ENCODE measurements at regions not wholly inside any gene's neighbourhood (a gene's known extent, or its start where the extent isn't known, plus 50 kb on each side); places are given as distances from the start of the nearest gene placed in this dataset.

GRCh38 chr14:87465770-87466169, 527.2 kb downstream of the GALC start:
- intact Hi-C loops (cut with DNase I) = no loop called here
- H3K4me1 ChIP-seq = no peaks in the 10 kb centered on the region
- H3K27me3 ChIP-seq = no peaks in the 10 kb centered on the region
- TF ChIP-seq EP300 (IDR thresholded peaks at IDR 0.05) (no peak), POLR2A (IDR thresholded peaks at IDR 0.05; ENCODE audit: low read depth) (no peak), POLR2AphosphoS5 (IDR thresholded peaks at IDR 0.05) (no peak)
- TF ChIP-seq, protein P1, sequence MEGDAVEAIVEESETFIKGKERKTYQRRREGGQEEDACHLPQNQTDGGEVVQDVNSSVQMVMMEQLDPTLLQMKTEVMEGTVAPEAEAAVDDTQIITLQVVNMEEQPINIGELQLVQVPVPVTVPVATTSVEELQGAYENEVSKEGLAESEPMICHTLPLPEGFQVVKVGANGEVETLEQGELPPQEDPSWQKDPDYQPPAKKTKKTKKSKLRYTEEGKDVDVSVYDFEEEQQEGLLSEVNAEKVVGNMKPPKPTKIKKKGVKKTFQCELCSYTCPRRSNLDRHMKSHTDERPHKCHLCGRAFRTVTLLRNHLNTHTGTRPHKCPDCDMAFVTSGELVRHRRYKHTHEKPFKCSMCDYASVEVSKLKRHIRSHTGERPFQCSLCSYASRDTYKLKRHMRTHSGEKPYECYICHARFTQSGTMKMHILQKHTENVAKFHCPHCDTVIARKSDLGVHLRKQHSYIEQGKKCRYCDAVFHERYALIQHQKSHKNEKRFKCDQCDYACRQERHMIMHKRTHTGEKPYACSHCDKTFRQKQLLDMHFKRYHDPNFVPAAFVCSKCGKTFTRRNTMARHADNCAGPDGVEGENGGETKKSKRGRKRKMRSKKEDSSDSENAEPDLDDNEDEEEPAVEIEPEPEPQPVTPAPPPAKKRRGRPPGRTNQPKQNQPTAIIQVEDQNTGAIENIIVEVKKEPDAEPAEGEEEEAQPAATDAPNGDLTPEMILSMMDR (IDR thresholded peaks at IDR 0.05) = no peak
- no peaks in the 10 kb centered on the region for H3K36me3 ChIP-seq
- no peak overlapping the region for H3K27ac ChIP-seq (replicated peaks in 1 of 4)
- H3K4me3 ChIP-seq = no peak overlapping the region
- DNase-seq (ENCODE audit: extremely low spot score) = no peak
- 74% methylated on average over 4 of the region's 4 CpGs for WGBS
- no peaks in the 10 kb centered on the region for H3K9me3 ChIP-seq

DNA sequence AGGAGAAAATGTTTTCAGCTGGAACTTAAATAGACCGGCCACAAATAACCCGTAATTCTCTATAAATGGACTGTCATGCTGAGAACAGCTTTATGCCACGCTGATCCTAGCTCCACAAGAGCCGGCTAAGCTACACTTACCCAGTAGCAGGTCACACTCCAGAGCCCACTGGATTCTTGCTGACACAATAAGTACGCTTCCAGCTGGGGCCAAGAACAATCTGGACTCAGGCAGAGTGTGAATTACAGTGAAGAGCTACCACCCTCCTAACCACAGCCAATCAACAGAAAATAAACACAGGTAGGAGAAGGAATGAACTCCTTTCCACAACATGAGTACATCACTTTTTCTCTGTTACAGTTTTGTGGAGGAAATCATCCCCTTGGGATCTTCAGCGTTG, 531.3 kb downstream of the GALC start:
- WGBS = 79% methylated on average over 6 of the region's 6 CpGs
- Histone ChIP-seq H3K4me1 (no peaks in the 10 kb centered on the region), H3K9me3 (no peaks in the 10 kb centered on the region), H3K27ac (replicated peaks in 1 of 4) (no peak overlapping the region), H3K36me3 (no peaks in the 10 kb centered on the region), H3K4me3 (no peak overlapping the region), H3K27me3 (no peaks in the 10 kb centered on the region)
- intact Hi-C loops (cut with DNase I) = no loop called here
- no peak for DNase-seq (ENCODE audit: extremely low spot score)
- TF ChIP-seq POLR2A (IDR thresholded peaks at IDR 0.05; ENCODE audit: low read depth) (no peak), POLR2AphosphoS5 (IDR thresholded peaks at IDR 0.05) (no peak), EP300 (IDR thresholded peaks at IDR 0.05) (no peak)
- TF ChIP-seq, protein P1 (IDR thresholded peaks at IDR 0.05) = no peak

GRCh38 chr14:87457720-87458119, 535.3 kb downstream of the GALC start:
- H3K36me3 ChIP-seq = no peaks in the 10 kb centered on the region
- H3K4me1 ChIP-seq = no peaks in the 10 kb centered on the region
- 77% methylated on average over 5 of the region's 6 CpGs for WGBS
- peak overlapping the region in 3 of 4 donors; percentile 1 to 32 (median 3) for H3K4me3 ChIP-seq
- TF ChIP-seq EP300 (IDR thresholded peaks at IDR 0.05) = no peak
- TF ChIP-seq POLR2AphosphoS5 (IDR thresholded peaks at IDR 0.05) = no peak
- TF ChIP-seq, protein P1 (IDR thresholded peaks at IDR 0.05) = no peak
- TF ChIP-seq POLR2A (IDR thresholded peaks at IDR 0.05; ENCODE audit: low read depth) = no peak
- H3K9me3 ChIP-seq = no peaks in the 10 kb centered on the region
- intact Hi-C loops (cut with DNase I) = no loop called here
- DNase-seq (ENCODE audit: extremely low spot score) = no peak
- H3K27me3 ChIP-seq = no peaks in the 10 kb centered on the region
- no peak overlapping the region for H3K27ac ChIP-seq (replicated peaks in 1 of 4)

GRCh38 chr14:87450193-87450592, 542.8 kb downstream of the GALC start:
- 94% methylated on average over 3 of the region's 3 CpGs for WGBS
- intact Hi-C loops (cut with DNase I) = no loop called here

DNA sequence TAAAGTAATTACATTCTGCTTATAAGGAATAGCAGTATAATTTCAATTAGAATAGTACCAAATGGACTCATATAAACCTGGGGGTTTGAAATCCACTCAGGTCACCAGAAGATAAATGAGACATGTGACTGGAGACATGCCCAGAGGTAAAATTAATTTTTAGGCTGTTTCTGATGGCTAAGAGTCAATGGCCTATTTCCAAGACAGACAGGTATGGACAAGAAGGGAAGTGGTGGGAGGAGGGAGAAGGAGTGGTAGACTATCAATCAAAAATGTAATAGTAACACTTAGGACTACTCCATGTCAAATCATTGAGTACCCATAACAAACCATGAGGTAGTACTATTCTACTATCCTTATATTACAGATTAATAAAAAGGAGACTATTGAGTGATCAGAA, 544.0 kb downstream of the GALC start:
- H3K27ac ChIP-seq (replicated peaks in 1 of 4) = no peak overlapping the region
- H3K4me1 ChIP-seq = no peaks in the 10 kb centered on the region
- no peaks in the 10 kb centered on the region for H3K9me3 ChIP-seq
- H3K36me3 ChIP-seq = no peaks in the 10 kb centered on the region
- DNase-seq (ENCODE audit: extremely low spot score) = no peak
- intact Hi-C loops (cut with DNase I) = no loop called here
- no peak for TF ChIP-seq EP300 (IDR thresholded peaks at IDR 0.05)
- TF ChIP-seq, protein P1 (IDR thresholded peaks at IDR 0.05) = no peak
- no peak for TF ChIP-seq POLR2A (IDR thresholded peaks at IDR 0.05; ENCODE audit: low read depth)
- no peak for TF ChIP-seq POLR2AphosphoS5 (IDR thresholded peaks at IDR 0.05)
- H3K4me3 ChIP-seq = no peak overlapping the region
- H3K27me3 ChIP-seq = no peaks in the 10 kb centered on the region

More at GRCh38 chr14:87450193-87450592, 542.8 kb downstream of the GALC start:
- H3K4me1 ChIP-seq = no peaks in the 10 kb centered on the region
- no peaks in the 10 kb centered on the region for H3K36me3 ChIP-seq
- H3K9me3 ChIP-seq = no peaks in the 10 kb centered on the region
- TF ChIP-seq POLR2AphosphoS5 (IDR thresholded peaks at IDR 0.05) = no peak
- TF ChIP-seq, protein P1 (IDR thresholded peaks at IDR 0.05) = no peak
- TF ChIP-seq EP300 (IDR thresholded peaks at IDR 0.05) = no peak
- no peak for TF ChIP-seq POLR2A (IDR thresholded peaks at IDR 0.05; ENCODE audit: low read depth)
- no peaks in the 10 kb centered on the region for H3K27me3 ChIP-seq
- H3K4me3 ChIP-seq = no peak overlapping the region
- H3K27ac ChIP-seq (replicated peaks in 1 of 4) = no peak overlapping the region
- no peak for DNase-seq (ENCODE audit: extremely low spot score)
